Upper lobe of left lung (tissue), 6 donors: ENCODE measurements at regions not wholly inside any gene's neighbourhood (a gene's known extent, or its start where the extent isn't known, plus 50 kb on each side); places are given as distances from the start of the nearest gene placed in this dataset.

Source experiments
- ATAC-seq, 2 donors: fragments of 200-7000 bp; cut with Tn5 transposase; one replicate each; pipeline ENCODE4 v1.9.1; 2022; ENCODE audit warnings: mild to moderate bottlenecking in 2 of 2, moderate library complexity in 2 of 2; ENCODE audit not compliant: low FRiP score in 2 of 2
- DNase-seq, 2 donors: peaks; one replicate each; pipeline ENCODE4 v3.0.0-alpha.2; 2019 to 2020
- H3K27ac ChIP-seq, 4 donors: fragments of 200-600 bp; sonication (generic); one replicate each; pipeline ENCODE4 v1.5.1; 2016 to 2019
- H3K27me3 ChIP-seq, 4 donors: fragments of 200-600 bp; sonication (generic); one replicate each; pipeline ENCODE4 v1.5.1; 2017 to 2019
- H3K36me3 ChIP-seq, 4 donors: fragments of 200-600 bp; sonication (generic); one replicate each; pipeline ENCODE4 v1.5.1; 2016 to 2019
- H3K4me1 ChIP-seq, 4 donors: fragments of 200-600 bp; sonication (generic); one replicate each; pipeline ENCODE4 v1.5.1; 2018 to 2019
- H3K4me3 ChIP-seq, 4 donors: fragments of 200-600 bp; sonication (generic); one replicate each; pipeline ENCODE4 v1.5.1; 2017 to 2019; ENCODE audit warnings: mild to moderate bottlenecking in 2 of 4, moderate library complexity in 1 of 4
- H3K9me3 ChIP-seq, 4 donors: fragments of 200-600 bp; sonication (generic); one replicate each; pipeline ENCODE4 v1.5.1; 2018 to 2019
- CTCF ChIP-seq, 6 experiments: fragments of 450-650 bp in 4 of 6; fragments of 200-600 bp in 2 of 6; sonication (generic) in 2 of 6; IDR thresholded peaks; one replicate each; pipeline ENCODE4 v1.5.1; 2016 to 2019; ENCODE audit warnings: antibody characterized with exemption in 6 of 6
- EP300 ChIP-seq, 4 donors: sonication (generic); formaldehyde crosslinking; IDR thresholded peaks; one replicate each; pipeline ENCODE4 v1.5.1; 2017; ENCODE audit warnings: antibody characterized with exemption in 4 of 4, control low read depth in 2 of 4
- POLR2A ChIP-seq, 4 donors: fragments of 450-650 bp; IDR thresholded peaks; one replicate each; pipeline ENCODE4 v1.5.1; 2016 to 2017; ENCODE audit warnings: antibody characterized with exemption in 4 of 4, mild to moderate bottlenecking in 2 of 4
- POLR2AphosphoS5 ChIP-seq, 2 donors: sonication (generic); formaldehyde crosslinking; IDR thresholded peaks; one replicate each; pipeline ENCODE4 v1.5.1; 2017; ENCODE audit warnings: antibody characterized with exemption in 2 of 2
- whole genome bisulfite sequencing, 2 donors: methylation state at CpG; one replicate each; pipeline ENCODE4 v1.1.5; 2017 to 2018; 5-methylcytosine and 5-hydroxymethylcytosine counted together
- donor health status: DM: no; HTN: no; CAD: no; lungs with moderate emphysema.
- donor health status: DM: no; HTN: yes; CAD: no; lungs with severe emphysema.

- Histone ChIP-seq H3K4me1 (peaks cover 0 to 3% (median 0%) of the 10 kb centered on the region in 4 donors), H3K9me3 (no peaks in the 10 kb centered on the region), H3K27me3 (no peaks in the 10 kb centered on the region), H3K4me3 (no peak overlapping the region), H3K36me3 (no peaks in the 10 kb centered on the region), H3K27ac (no peak overlapping the region)
- 88% methylated on average over 3 of the region's 3 CpGs for WGBS, 2 donors
- no peak for DNase-seq
- no peak for TF ChIP-seq POLR2AphosphoS5 (IDR thresholded peaks at IDR 0.05)
- no peak for TF ChIP-seq CTCF (IDR thresholded peaks at IDR 0.05)
- no peak for TF ChIP-seq EP300 (IDR thresholded peaks at IDR 0.05)
- no peak for TF ChIP-seq POLR2A (IDR thresholded peaks at IDR 0.05)
- no peak for ATAC-seq
Measured at GRCh38 chr14:38405851-38406635, 150.2 kb upstream of the CLEC14A start.

- TF ChIP-seq EP300 (IDR thresholded peaks at IDR 0.05) (no peak), POLR2A (IDR thresholded peaks at IDR 0.05) (no peak), CTCF (IDR thresholded peaks at IDR 0.05) (no peak), POLR2AphosphoS5 (IDR thresholded peaks at IDR 0.05) (no peak)
- Histone ChIP-seq H3K27ac (no peak overlapping the region), H3K36me3 (no peaks in the 10 kb centered on the region), H3K4me1 (peaks cover 0 to 3% (median 0%) of the 10 kb centered on the region in 4 donors), H3K27me3 (no peaks in the 10 kb centered on the region), H3K4me3 (no peak overlapping the region), H3K9me3 (no peaks in the 10 kb centered on the region)
- WGBS, 2 donors, result 52 to 62% methylated on average over 2 of the region's 2 CpGs
- no peak for DNase-seq
- no peak for ATAC-seq
Measured at GRCh38 chr14:38404616-38405015, 148.7 kb upstream of the CLEC14A start.

GRCh38 chr14:38404100-38404541 is 148.2 kb upstream of the CLEC14A start:
- Histone ChIP-seq H3K4me3 (no peak overlapping the region), H3K27ac (no peak overlapping the region), H3K27me3 (no peaks in the 10 kb centered on the region), H3K4me1 (peaks cover 0 to 3% (median 0%) of the 10 kb centered on the region in 4 donors), H3K36me3 (no peaks in the 10 kb centered on the region), H3K9me3 (no peaks in the 10 kb centered on the region)
- ATAC-seq (no peak), DNase-seq (no peak)
- TF ChIP-seq POLR2A (IDR thresholded peaks at IDR 0.05) (no peak), POLR2AphosphoS5 (IDR thresholded peaks at IDR 0.05) (no peak), EP300 (IDR thresholded peaks at IDR 0.05) (no peak), CTCF (IDR thresholded peaks at IDR 0.05) (no peak)
- 90 to 91% methylated on average over 1 of the region's 1 CpG for WGBS, 2 donors

- 63 to 67% methylated on average over 3 of the region's 3 CpGs for WGBS, 2 donors
- Histone ChIP-seq H3K4me3 (no peak overlapping the region), H3K4me1 (peaks cover 0 to 3% (median 0%) of the 10 kb centered on the region in 4 donors), H3K27me3 (no peaks in the 10 kb centered on the region), H3K36me3 (no peaks in the 10 kb centered on the region), H3K27ac (no peak overlapping the region), H3K9me3 (no peaks in the 10 kb centered on the region)
- TF ChIP-seq EP300 (IDR thresholded peaks at IDR 0.05) (no peak), CTCF (IDR thresholded peaks at IDR 0.05) (no peak), POLR2AphosphoS5 (IDR thresholded peaks at IDR 0.05) (no peak), POLR2A (IDR thresholded peaks at IDR 0.05) (no peak)
- DNase-seq (no peak), ATAC-seq (no peak)
Measured at GRCh38 chr14:38400751-38401150, 144.9 kb upstream of the CLEC14A start.

- Histone ChIP-seq H3K36me3 (no peaks in the 10 kb centered on the region), H3K27ac (no peak overlapping the region), H3K4me1 (peaks cover 0 to 3% (median 0%) of the 10 kb centered on the region in 4 donors), H3K4me3 (no peak overlapping the region), H3K9me3 (no peaks in the 10 kb centered on the region), H3K27me3 (no peaks in the 10 kb centered on the region)
- TF ChIP-seq CTCF (IDR thresholded peaks at IDR 0.05), result no peak
- no peak for TF ChIP-seq EP300 (IDR thresholded peaks at IDR 0.05)
- no peak for TF ChIP-seq POLR2A (IDR thresholded peaks at IDR 0.05)
- no peak for TF ChIP-seq POLR2AphosphoS5 (IDR thresholded peaks at IDR 0.05)
- WGBS, 2 donors, result 49 to 55% methylated on average over 2 of the region's 2 CpGs
- ATAC-seq, result no peak
- DNase-seq, result no peak
Measured at GRCh38 chr14:38399652-38400051, 143.8 kb upstream of the CLEC14A start.
